CD4-positive, alpha-beta memory T cell (primary cell): ENCODE measurements at regions not wholly inside any gene's neighbourhood (a gene's known extent, or its start where the extent isn't known, plus 50 kb on each side); places are given as distances from the start of the nearest gene placed in this dataset.

Experiments
- CTCF ChIA-PET: fragments of 350-600 bp; sonication (Branson Sonifier 250); formaldehyde crosslinking; loops from one replicate; lab custom pipeline; 2021; ENCODE audit warnings: inconsistent platforms; ENCODE audit not compliant: partially characterized antibody; lab: Charles Lee
- POLR2A ChIA-PET: fragments of 350-600 bp; sonication (Branson Sonifier 250); formaldehyde crosslinking; loops from one replicate; lab custom pipeline; 2021; ENCODE audit not compliant: partially characterized antibody; lab: Charles Lee
- DNase-seq, 5 donors: peaks; one replicate each; pipeline versions ENCODE4 v3.0.0 to v3.0.0-alpha.2; 2020 to 2022; ENCODE audit warnings: mixed read lengths in 1 of 5
- H3K27ac ChIP-seq: one replicate; pipeline ENCODE4 v1.7.0; 2013; ENCODE audit warnings: low read depth, low read length
- H3K27me3 ChIP-seq: 2 replicates; pipeline ENCODE4 v1.7.0; 2013; ENCODE audit warnings: mild to moderate bottlenecking, low read length, moderate library complexity; ENCODE audit not compliant: insufficient read depth
- H3K36me3 ChIP-seq: 2 replicates; pipeline ENCODE4 v1.7.0; 2013; ENCODE audit warnings: mild to moderate bottlenecking, low read length, moderate library complexity; ENCODE audit not compliant: insufficient read depth
- H3K4me1 ChIP-seq: 2 replicates; pipeline ENCODE4 v1.7.0; 2013; ENCODE audit warnings: mild to moderate bottlenecking, low read length, moderate library complexity; ENCODE audit not compliant: insufficient read depth
- H3K4me3 ChIP-seq, 2 donors: one replicate each; pipeline ENCODE4 v1.7.0; 2013; ENCODE audit warnings: low read length in 2 of 2, mild to moderate bottlenecking in 1 of 2
- H3K9me3 ChIP-seq, 2 donors: one replicate each; pipeline ENCODE4 v1.7.0; 2013; ENCODE audit warnings: low read length in 2 of 2, control low read depth in 1 of 2; ENCODE audit not compliant: control insufficient read depth in 1 of 2
- H3K27ac Mint-ChIP-seq, 7 donors: one replicate each; pipeline ENCODE4 v1.8.0; 2020 to 2021; ENCODE audit warnings: mixed read lengths in 7 of 7, mild to moderate bottlenecking in 6 of 7, inconsistent platforms in 3 of 7, moderate library complexity in 3 of 7
- H3K27me3 Mint-ChIP-seq, 2 donors: one replicate each; pipeline ENCODE4 v1.8.0; 2020 to 2021; ENCODE audit warnings: mixed read lengths in 2 of 2
- H3K36me3 Mint-ChIP-seq, 2 donors: one replicate each; pipeline ENCODE4 v1.8.0; 2020 to 2021; ENCODE audit warnings: mixed read lengths in 2 of 2, inconsistent platforms in 1 of 2, mild to moderate bottlenecking in 1 of 2
- H3K4me1 Mint-ChIP-seq, 4 donors: one replicate each; pipeline ENCODE4 v1.8.0; 2020 to 2021; ENCODE audit warnings: mixed read lengths in 4 of 4, mild to moderate bottlenecking in 1 of 4
- H3K4me3 Mint-ChIP-seq, 8 donors: one replicate each; pipeline ENCODE4 v1.8.0; 2020 to 2021; ENCODE audit warnings: mixed read lengths in 8 of 8, mild to moderate bottlenecking in 7 of 8, moderate library complexity in 6 of 8, inconsistent platforms in 3 of 8
- H3K9me3 Mint-ChIP-seq, 8 donors: one replicate each; pipeline ENCODE4 v1.8.0; 2020 to 2021; ENCODE audit warnings: mixed read lengths in 8 of 8, mild to moderate bottlenecking in 5 of 8, inconsistent platforms in 3 of 8, moderate library complexity in 1 of 8
- intact Hi-C: fragments of 100-400 bp; cut with micrococcal nuclease; formaldehyde crosslinking; loops from one replicate; pipeline ENCODE4 v1.15.1; 2023

DNA sequence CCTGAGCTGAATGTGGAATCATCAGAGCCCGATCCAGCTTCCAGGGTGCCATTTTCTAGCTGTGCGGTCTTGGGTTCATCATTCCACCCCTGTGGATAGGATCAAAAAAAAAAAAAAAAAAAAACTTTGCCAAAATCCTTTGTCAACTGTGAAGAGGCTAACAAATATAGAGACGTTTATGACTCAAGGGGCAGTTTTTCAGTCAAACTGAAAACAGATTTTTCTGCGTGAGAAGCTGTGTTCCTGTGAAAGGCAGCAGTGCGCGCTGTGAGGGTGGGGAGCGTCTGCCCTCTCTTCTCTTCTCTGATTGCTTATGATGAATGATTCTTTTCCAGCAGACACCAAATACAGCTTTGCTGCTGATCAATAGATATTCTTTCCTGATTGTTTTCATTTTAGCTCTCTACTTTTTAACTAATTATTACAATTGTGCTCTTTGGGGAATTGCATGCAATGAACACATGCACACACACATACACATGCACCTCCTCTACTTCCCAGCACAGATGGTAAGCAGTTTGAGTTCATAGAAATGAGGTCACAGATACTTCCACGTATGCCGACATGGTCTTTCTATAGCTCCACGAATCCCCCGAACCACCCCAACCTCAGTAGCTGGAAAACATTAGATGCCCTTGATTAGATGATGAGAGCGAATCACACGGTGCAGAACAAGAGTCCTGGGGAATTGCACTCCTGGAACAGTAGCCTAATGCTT lies 175.4 kb downstream of the NRP2 start:
- no peak for DNase-seq
- Histone ChIP-seq H3K4me1 (no peaks in the 10 kb centered on the region), H3K4me3 (no peak overlapping the region), H3K9me3 (no peaks in the 10 kb centered on the region), H3K36me3 (no peaks in the 10 kb centered on the region), H3K27me3 (no peaks in the 10 kb centered on the region), H3K27ac (no peak overlapping the region)
- ChIA-PET CTCF (no interaction called here), POLR2A (no interaction called here)
- H3K9me3 Mint-ChIP-seq, result peaks cover 0 to 3% (median 0%) of the 10 kb centered on the region in 8 donors
- H3K4me3 Mint-ChIP-seq, result no peak overlapping the region
- no peaks in the 10 kb centered on the region for H3K4me1 Mint-ChIP-seq
- H3K27ac Mint-ChIP-seq, result no peak overlapping the region
- H3K27me3 Mint-ChIP-seq, result peaks cover 3 to 23% of the 10 kb centered on the region in 2 donors
- intact Hi-C loops, result no loop called here
- no peaks in the 10 kb centered on the region for H3K36me3 Mint-ChIP-seq

DNA sequence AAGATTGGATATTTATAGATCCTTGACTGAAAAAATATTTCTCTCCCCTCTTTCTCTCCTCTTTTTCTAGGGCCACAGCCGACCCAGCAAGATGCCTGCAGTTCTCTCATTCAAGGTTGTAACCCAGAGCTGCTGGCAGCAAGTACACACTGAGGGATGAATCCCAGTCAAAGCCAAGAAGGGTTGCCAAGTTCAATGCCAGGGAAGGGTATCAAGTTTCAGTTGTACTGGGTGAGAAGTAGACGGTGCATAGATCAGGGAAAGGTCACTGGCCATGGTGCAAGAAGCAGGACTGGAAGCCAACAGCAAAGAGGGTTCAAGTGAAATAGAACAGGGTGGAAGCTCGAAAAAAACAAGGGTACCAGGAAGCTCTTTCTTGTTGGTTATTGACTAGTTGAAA lies 170.2 kb downstream of the NRP2 start:
- Histone ChIP-seq H3K9me3 (no peaks in the 10 kb centered on the region), H3K4me3 (no peak overlapping the region), H3K4me1 (no peaks in the 10 kb centered on the region), H3K27ac (no peak overlapping the region), H3K36me3 (no peaks in the 10 kb centered on the region), H3K27me3 (no peaks in the 10 kb centered on the region)
- Mint-ChIP-seq H3K4me3 (no peak overlapping the region), H3K4me1 (no peaks in the 10 kb centered on the region), H3K9me3 (peaks cover 0 to 3% (median 0%) of the 10 kb centered on the region in 8 donors), H3K27ac (no peak overlapping the region), H3K36me3 (no peaks in the 10 kb centered on the region), H3K27me3 (peaks cover 5 to 12% of the 10 kb centered on the region in 2 donors)
- DNase-seq, result no peak
- CTCF ChIA-PET, result no interaction called here
- intact Hi-C loops, result no loop called here
- POLR2A ChIA-PET, result no interaction called here

DNA sequence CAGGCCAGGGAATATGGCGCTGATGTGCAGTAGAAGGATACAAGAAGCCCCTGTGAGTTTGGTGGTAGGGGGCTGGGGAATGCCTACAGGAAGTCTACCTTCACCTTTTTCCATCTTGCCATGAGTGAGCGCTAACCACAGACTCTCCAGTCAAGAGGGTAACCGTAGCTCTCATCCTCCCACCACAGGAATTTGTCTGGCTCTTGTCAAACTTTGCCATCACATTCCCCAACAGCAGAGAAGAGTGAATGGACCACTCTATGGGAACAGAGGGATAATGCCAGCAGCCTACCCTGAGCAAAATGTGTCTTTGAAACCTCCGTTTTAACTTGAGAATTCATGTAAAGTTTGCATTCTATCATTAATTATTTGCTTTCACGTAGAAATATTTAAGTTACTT lies 168.3 kb downstream of the NRP2 start:
- Histone ChIP-seq H3K27me3 (no peaks in the 10 kb centered on the region), H3K4me1 (no peaks in the 10 kb centered on the region), H3K36me3 (no peaks in the 10 kb centered on the region), H3K4me3 (no peak overlapping the region), H3K27ac (no peak overlapping the region), H3K9me3 (no peaks in the 10 kb centered on the region)
- H3K9me3 Mint-ChIP-seq, result peaks cover 0 to 3% (median 0%) of the 10 kb centered on the region in 8 donors
- H3K27ac Mint-ChIP-seq, result no peak overlapping the region
- peaks cover 6 to 15% of the 10 kb centered on the region in 2 donors for H3K27me3 Mint-ChIP-seq
- no peaks in the 10 kb centered on the region for H3K36me3 Mint-ChIP-seq
- CTCF ChIA-PET, result no interaction called here
- DNase-seq, result no peak
- intact Hi-C loops, result no loop called here
- no peaks in the 10 kb centered on the region for H3K4me1 Mint-ChIP-seq
- no peak overlapping the region for H3K4me3 Mint-ChIP-seq
- POLR2A ChIA-PET, result no interaction called here

DNA sequence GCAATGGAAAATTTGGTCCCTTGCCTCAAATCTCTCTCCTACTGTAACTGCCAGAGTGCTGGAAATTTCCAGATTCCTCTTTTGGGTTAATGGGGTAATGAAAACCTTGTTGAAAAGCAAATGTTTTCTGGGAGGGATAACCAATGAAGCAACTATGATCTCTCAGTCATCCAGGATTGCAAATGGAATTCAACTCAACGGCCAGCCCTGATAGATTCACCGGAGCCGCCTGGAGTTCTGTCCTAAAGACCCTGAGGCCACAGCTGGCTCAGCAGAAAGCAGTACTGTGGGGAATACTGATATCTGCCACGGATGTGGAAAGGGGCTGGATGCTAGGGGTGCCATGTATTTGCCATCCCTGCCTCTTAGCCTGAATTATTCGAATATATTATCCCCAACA lies 167.8 kb downstream of the NRP2 start:
- Histone ChIP-seq H3K4me3 (no peak overlapping the region), H3K36me3 (no peaks in the 10 kb centered on the region), H3K9me3 (no peaks in the 10 kb centered on the region), H3K27me3 (no peaks in the 10 kb centered on the region), H3K4me1 (no peaks in the 10 kb centered on the region), H3K27ac (no peak overlapping the region)
- Mint-ChIP-seq H3K4me3 (no peak overlapping the region), H3K4me1 (no peaks in the 10 kb centered on the region), H3K9me3 (peaks cover 0 to 3% (median 0%) of the 10 kb centered on the region in 8 donors), H3K36me3 (no peaks in the 10 kb centered on the region), H3K27ac (no peak overlapping the region), H3K27me3 (peaks cover 6 to 12% of the 10 kb centered on the region in 2 donors)
- DNase-seq, result no peak
- ChIA-PET CTCF (no interaction called here), POLR2A (no interaction called here)
- intact Hi-C loops, result no loop called here

DNA sequence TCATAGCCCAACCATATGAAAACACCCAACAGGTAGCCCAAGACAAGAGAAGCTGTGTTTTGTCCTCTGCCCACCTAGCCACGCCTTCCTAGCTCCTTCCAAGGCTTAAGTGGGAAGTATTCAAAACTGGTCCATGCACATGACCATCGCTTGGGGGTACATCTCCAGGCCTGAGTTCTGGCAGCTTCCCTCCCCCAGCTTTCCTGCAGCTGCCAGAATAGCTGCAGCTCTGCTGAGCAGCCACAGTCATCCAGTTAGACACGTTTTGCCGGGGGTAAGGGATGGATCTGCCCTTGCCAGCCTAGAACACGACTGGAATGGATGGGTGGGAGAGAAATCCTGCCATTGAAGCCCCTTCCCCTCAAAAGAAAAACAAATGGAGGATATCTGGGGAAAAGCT lies 166.8 kb downstream of the NRP2 start:
- POLR2A ChIA-PET, result no interaction called here

DNA sequence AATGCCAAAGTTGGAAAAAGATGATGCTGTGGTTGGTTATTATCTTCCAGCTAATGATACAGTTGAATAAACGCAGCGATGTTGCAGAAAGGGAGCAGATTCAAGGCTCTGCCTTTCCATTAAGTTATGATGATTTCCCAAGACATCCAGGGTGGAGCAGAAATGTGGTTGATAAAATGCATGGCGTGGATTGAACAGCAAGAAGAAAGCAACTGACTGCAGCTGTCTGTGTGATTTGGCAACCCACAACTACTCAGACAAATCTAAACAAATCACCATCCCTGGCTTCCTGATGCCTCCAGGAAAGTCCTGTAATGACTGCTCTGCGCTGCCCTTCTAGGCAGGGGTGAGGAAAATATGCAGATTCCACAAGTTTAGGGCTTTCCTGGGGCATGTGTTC lies 166.3 kb downstream of the NRP2 start:
- POLR2A ChIA-PET, result no interaction called here
- intact Hi-C loops, result no loop called here

More for the DNA sequence above, 166.8 kb downstream of the NRP2 start:
- no peaks in the 10 kb centered on the region for H3K27me3 ChIP-seq
- H3K36me3 ChIP-seq, result no peaks in the 10 kb centered on the region
- H3K4me1 ChIP-seq, result no peaks in the 10 kb centered on the region
- no peak overlapping the region for H3K4me3 ChIP-seq
- no peak for DNase-seq
- H3K36me3 Mint-ChIP-seq, result no peaks in the 10 kb centered on the region
- H3K27me3 Mint-ChIP-seq, result peaks cover 6 to 10% of the 10 kb centered on the region in 2 donors
- H3K27ac ChIP-seq, result no peak overlapping the region
- CTCF ChIA-PET, result no interaction called here
- H3K9me3 ChIP-seq, result no peaks in the 10 kb centered on the region
- H3K4me3 Mint-ChIP-seq, result no peak overlapping the region
- no peak overlapping the region for H3K27ac Mint-ChIP-seq
- peaks cover 0 to 3% (median 0%) of the 10 kb centered on the region in 8 donors for H3K9me3 Mint-ChIP-seq
- H3K4me1 Mint-ChIP-seq, result no peaks in the 10 kb centered on the region
- intact Hi-C loops, result no loop called here

More for the DNA sequence above, 166.3 kb downstream of the NRP2 start:
- Histone ChIP-seq H3K27ac (no peak overlapping the region), H3K4me3 (no peak overlapping the region), H3K4me1 (no peaks in the 10 kb centered on the region), H3K36me3 (no peaks in the 10 kb centered on the region), H3K9me3 (no peaks in the 10 kb centered on the region), H3K27me3 (no peaks in the 10 kb centered on the region)
- Mint-ChIP-seq H3K4me1 (no peaks in the 10 kb centered on the region), H3K36me3 (no peaks in the 10 kb centered on the region), H3K27me3 (peaks cover 6 to 9% of the 10 kb centered on the region in 2 donors), H3K9me3 (peaks cover 0 to 2% (median 0%) of the 10 kb centered on the region in 8 donors), H3K4me3 (no peak overlapping the region), H3K27ac (no peak overlapping the region)
- CTCF ChIA-PET, result no interaction called here
- DNase-seq, result no peak
